Uterus (tissue), 3 donors: ENCODE measurements at regions not wholly inside any gene's neighbourhood (a gene's known extent, or its start where the extent isn't known, plus 50 kb on each side); places are given as distances from the start of the nearest gene placed in this dataset.

ENCODE experiments used
- DNase-seq, 2 donors: peaks; one replicate each; pipeline ENCODE4 v3.0.0-alpha.2; 2019 to 2020
- H3K27ac ChIP-seq, 2 donors: fragments of 200-600 bp; sonication (generic); 1 replicate in 1 of 2; 2 replicates in 1 of 2; pipeline ENCODE4 v1.5.1; 2016 to 2018
- H3K27me3 ChIP-seq, 2 donors: fragments of 200-600 bp; sonication (generic); one replicate each; pipeline ENCODE4 v1.5.1; 2018 to 2019; ENCODE audit warnings: control low read depth in 1 of 2
- H3K36me3 ChIP-seq, 2 donors: fragments of 200-600 bp; sonication (generic); one replicate each; pipeline ENCODE4 v1.5.1; 2019; ENCODE audit warnings: control low read depth in 1 of 2
- H3K4me1 ChIP-seq, 2 donors: fragments of 200-600 bp; sonication (generic); one replicate each; pipeline ENCODE4 v1.5.1; 2018 to 2019; ENCODE audit warnings: control low read depth in 1 of 2
- H3K4me3 ChIP-seq, 2 donors: fragments of 200-600 bp; sonication (generic); 1 replicate in 1 of 2; 2 replicates in 1 of 2; pipeline ENCODE4 v1.5.1; 2018 to 2019; ENCODE audit warnings: mild to moderate bottlenecking in 1 of 2
- H3K9me3 ChIP-seq, 2 donors: fragments of 200-600 bp; sonication (generic); one replicate each; pipeline ENCODE4 v1.5.1; 2019; ENCODE audit warnings: control low read depth in 1 of 2
- POLR2A ChIP-seq, 2 donors: fragments of 450-650 bp; IDR thresholded peaks; one replicate each; pipeline ENCODE4 v1.6.1; 2016; ENCODE audit warnings: antibody characterized with exemption in 2 of 2, mild to moderate bottlenecking in 1 of 2, moderate library complexity in 1 of 2
- intact Hi-C: fragments of 100-400 bp; cut with DNase I; formaldehyde crosslinking; loops from one replicate; pipeline ENCODE4 v1.15.1; 2023; ENCODE audit warnings: low total_unique reads
- TF ChIP-seq, protein P1 (sequence below), 4 experiments: fragments of 200-600 bp in 2 of 4; fragments of 450-650 bp in 2 of 4; sonication (generic) in 2 of 4; IDR thresholded peaks; one replicate each; pipeline ENCODE4 v1.5.1; 2016 to 2019; ENCODE audit warnings: antibody characterized with exemption in 4 of 4, mild to moderate bottlenecking in 2 of 4, moderate library complexity in 1 of 4
- donor health status: DM: yes; HTN: yes; CAD: no.

DNA sequence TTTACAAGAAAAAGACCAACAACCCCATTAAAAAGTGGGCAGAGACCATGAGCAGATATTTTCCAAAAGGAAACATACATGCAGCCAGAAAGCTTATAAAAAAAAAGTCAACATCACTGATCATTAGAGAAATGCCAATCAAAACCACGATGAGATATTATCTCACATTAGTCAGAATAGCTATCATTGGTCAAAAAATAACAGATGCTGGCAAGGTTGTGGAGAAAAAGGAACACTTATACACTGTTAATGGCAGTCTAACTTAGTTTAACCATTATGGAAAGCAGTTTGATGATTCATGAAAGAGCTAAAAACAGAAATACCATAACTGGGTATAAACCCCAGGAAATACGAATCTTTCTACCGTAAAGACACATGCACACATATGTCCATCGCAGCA lies 76.3 kb downstream of the SUCNR1 start:
- no peaks in the 10 kb centered on the region for H3K4me1 ChIP-seq
- no peak for TF ChIP-seq POLR2A (IDR thresholded peaks at IDR 0.05)
- TF ChIP-seq, protein P1, sequence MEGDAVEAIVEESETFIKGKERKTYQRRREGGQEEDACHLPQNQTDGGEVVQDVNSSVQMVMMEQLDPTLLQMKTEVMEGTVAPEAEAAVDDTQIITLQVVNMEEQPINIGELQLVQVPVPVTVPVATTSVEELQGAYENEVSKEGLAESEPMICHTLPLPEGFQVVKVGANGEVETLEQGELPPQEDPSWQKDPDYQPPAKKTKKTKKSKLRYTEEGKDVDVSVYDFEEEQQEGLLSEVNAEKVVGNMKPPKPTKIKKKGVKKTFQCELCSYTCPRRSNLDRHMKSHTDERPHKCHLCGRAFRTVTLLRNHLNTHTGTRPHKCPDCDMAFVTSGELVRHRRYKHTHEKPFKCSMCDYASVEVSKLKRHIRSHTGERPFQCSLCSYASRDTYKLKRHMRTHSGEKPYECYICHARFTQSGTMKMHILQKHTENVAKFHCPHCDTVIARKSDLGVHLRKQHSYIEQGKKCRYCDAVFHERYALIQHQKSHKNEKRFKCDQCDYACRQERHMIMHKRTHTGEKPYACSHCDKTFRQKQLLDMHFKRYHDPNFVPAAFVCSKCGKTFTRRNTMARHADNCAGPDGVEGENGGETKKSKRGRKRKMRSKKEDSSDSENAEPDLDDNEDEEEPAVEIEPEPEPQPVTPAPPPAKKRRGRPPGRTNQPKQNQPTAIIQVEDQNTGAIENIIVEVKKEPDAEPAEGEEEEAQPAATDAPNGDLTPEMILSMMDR (IDR thresholded peaks at IDR 0.05), result no peak
- intact Hi-C loops, result no loop called here
- no peaks in the 10 kb centered on the region for H3K27me3 ChIP-seq
- no peak for DNase-seq
- no peak overlapping the region for H3K27ac ChIP-seq
- H3K36me3 ChIP-seq, result no peaks in the 10 kb centered on the region
- no peaks in the 10 kb centered on the region for H3K9me3 ChIP-seq
- H3K4me3 ChIP-seq, result no peak overlapping the region

DNA sequence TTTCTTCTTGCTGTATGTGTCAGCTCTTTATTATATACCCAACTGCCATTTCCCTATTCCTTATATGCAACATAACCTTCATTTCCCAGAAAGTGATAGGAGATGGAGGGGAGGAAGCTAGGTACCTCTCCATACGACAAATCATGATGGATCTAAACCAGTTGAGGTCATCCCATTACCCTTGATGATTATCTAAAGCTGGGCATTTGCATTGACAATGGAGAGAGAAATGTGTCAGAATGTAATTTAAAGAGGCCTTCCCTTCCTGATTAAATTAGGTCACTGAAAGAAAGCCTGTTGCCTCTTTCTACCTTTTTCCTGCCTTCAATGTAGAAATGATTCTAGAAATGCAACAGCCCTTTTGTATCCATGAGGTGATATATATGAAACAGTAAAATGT lies 81.9 kb downstream of the SUCNR1 start:
- DNase-seq, result no peak
- TF ChIP-seq, protein P1 (IDR thresholded peaks at IDR 0.05), result no peak
- TF ChIP-seq POLR2A (IDR thresholded peaks at IDR 0.05), result no peak
- H3K27ac ChIP-seq, result no peak overlapping the region
- H3K9me3 ChIP-seq, result no peaks in the 10 kb centered on the region
- no peaks in the 10 kb centered on the region for H3K4me1 ChIP-seq
- H3K36me3 ChIP-seq, result no peaks in the 10 kb centered on the region
- no peaks in the 10 kb centered on the region for H3K27me3 ChIP-seq
- intact Hi-C loops, result no loop called here
- H3K4me3 ChIP-seq, result no peak overlapping the region

DNA sequence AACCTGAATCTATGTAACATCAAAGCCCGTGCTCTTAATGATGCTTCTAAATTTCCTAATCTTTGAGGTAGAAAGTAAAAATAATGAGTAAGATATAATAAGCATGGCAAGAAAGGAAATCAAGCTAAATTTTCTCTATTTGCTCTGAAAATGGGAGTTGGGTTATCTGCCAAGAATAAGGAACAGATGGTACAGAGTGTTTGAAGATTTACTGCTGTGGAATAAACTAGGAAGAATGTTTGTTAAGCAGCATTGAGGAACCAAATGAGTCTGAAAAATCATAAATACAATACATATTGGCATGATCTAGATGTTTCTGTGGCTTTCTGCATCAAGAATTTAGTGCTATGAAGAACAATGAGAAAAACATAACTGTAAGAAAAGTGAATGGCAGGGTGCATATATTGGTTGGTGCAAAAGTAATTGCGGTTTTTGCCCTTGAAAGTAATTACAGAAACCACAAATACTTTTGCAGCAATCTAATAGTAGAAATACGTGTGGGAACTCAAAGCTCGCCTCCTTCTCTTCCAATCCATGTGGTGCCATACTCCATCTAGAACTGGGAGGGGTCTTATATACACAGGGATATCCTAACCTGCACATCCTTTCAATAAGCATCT lies 87.6 kb downstream of the SUCNR1 start:
- H3K9me3 ChIP-seq, result no peaks in the 10 kb centered on the region
- no peaks in the 10 kb centered on the region for H3K4me1 ChIP-seq
- DNase-seq, result no peak
- no peak for TF ChIP-seq POLR2A (IDR thresholded peaks at IDR 0.05)
- TF ChIP-seq, protein P1 (IDR thresholded peaks at IDR 0.05), result no peak
- intact Hi-C loops, result no loop called here
- H3K4me3 ChIP-seq, result no peak overlapping the region
- no peaks in the 10 kb centered on the region for H3K27me3 ChIP-seq
- no peaks in the 10 kb centered on the region for H3K36me3 ChIP-seq
- no peak overlapping the region for H3K27ac ChIP-seq

DNA sequence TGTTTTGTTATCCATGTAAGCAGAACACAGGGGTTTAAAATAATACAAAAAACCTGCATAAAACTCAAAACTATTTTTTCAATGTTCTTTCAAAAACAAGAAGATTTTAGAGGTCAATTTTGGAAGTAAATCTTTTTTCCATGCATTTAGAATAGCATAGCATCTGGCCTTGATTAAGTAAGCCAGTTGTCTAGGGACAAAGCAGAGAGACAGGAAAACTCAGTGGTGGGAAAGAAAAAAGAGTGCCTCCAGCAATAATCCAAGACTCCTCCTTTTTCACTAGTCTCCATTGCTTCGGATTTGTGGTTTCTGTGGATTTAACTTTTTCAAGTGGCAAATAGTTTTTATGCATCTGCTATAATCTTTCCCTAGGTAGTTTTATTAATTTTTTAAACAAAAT lies 88.9 kb downstream of the SUCNR1 start:
- Histone ChIP-seq H3K4me1 (no peaks in the 10 kb centered on the region), H3K27ac (no peak overlapping the region), H3K9me3 (no peaks in the 10 kb centered on the region), H3K36me3 (no peaks in the 10 kb centered on the region), H3K27me3 (no peaks in the 10 kb centered on the region), H3K4me3 (no peak overlapping the region)
- DNase-seq, result no peak
- intact Hi-C loops, result no loop called here
- TF ChIP-seq, protein P1 (IDR thresholded peaks at IDR 0.05), result no peak
- no peak for TF ChIP-seq POLR2A (IDR thresholded peaks at IDR 0.05)

DNA sequence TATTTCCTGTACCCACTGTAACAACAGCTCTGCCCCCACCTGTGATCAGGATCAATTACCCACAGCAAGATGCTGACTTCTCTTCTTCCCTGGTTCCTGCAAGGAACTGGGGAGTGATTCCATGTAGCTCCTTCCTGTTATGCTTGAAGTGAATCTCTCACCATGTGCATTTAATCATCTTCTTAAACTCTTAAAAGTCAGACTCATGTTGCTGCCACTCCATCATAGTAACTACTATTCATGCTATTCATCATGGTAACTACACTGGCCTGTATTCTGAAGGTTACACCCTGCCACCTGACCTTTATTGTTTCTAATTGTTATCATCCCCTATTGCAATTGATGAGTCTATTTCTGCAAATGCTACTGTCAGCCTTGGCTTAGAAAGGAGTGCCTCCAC lies 89.5 kb downstream of the SUCNR1 start:
- TF ChIP-seq, protein P1 (IDR thresholded peaks at IDR 0.05), result no peak
- no peak for TF ChIP-seq POLR2A (IDR thresholded peaks at IDR 0.05)
- H3K27ac ChIP-seq, result no peak overlapping the region
- no peak for DNase-seq
- H3K36me3 ChIP-seq, result no peaks in the 10 kb centered on the region
- no peaks in the 10 kb centered on the region for H3K4me1 ChIP-seq
- no peaks in the 10 kb centered on the region for H3K27me3 ChIP-seq
- H3K9me3 ChIP-seq, result no peaks in the 10 kb centered on the region
- intact Hi-C loops, result no loop called here
- H3K4me3 ChIP-seq, result no peak overlapping the region
